ENCODE measurements at regions not wholly inside any gene's neighbourhood (a gene's known extent, or its start where the extent isn't known, plus 50 kb on each side); places are given as distances from the start of the nearest gene placed in this dataset.

DNA sequence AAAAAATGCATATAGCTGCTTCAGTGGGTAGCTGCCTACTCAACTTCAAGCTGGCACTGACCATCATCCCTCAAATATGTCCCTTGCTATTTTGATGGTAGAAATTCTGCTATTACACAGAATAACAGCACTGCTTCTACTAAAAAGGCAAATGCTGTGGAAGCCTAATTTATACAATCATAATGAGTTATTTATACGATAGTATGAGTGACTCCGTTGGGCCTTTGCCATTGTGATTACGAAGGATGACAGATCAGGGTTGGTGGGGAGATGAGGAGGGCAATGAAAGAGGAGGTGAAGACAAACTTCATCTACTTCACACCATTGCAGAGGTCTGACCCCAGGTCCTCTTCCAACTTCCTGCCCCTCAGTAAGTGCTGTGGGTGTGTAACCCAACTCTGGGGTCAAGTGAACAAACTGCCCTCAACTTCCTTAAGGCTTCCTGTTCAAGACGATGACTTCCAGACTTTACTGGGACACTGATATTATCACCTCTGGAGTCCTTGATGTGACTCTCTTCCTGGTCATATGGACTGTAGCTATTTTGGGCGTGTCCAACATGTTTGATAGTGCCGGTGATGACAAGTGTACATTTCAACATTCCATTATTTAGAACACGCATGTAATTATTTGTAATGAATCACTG, 74.1 kb upstream of the RPS23 start:
- intact Hi-C loops (cut with micrococcal nuclease; ENCODE audit: unreplicated experiment) (loop anchor here (1.0 to 5.0 kb wide), 5 partner anchors 145 to 1121 kb away; no protein-coding TSS in a partner anchor), in situ Hi-C loops (cut with MboI) (loop anchor here (10.0 kb wide), 1 partner anchor 1123 kb away; the partner anchor contains the start of gene VCAN)
- Histone ChIP-seq H3K27ac (ENCODE audit: control insufficient read depth, insufficient read depth) (no peak overlapping the region), H3K4me3 (no peak overlapping the region), H3K36me3 (ENCODE audit: control insufficient read depth in 2 of 2, insufficient read depth in 2 of 2, low read length in 1 of 2) (no peaks in the 10 kb centered on the region), H2AFZ (ENCODE audit: control insufficient read depth, low read depth, low read length) (no peak overlapping the region), H3K79me2 (ENCODE audit: control insufficient read depth, insufficient read depth, low read length) (no peaks in the 10 kb centered on the region), H3K9me3 (replicated peaks; ENCODE audit: control insufficient read depth, insufficient read depth, low read length) (no peaks in the 10 kb centered on the region), H3K4me2 (ENCODE audit: control insufficient read depth, insufficient read depth) (no peak overlapping the region), H3K4me1 (ENCODE audit: control insufficient read depth, insufficient read depth, low read length) (peaks cover 4% of the 10 kb centered on the region), H3K9ac (ENCODE audit: control insufficient read depth, insufficient read depth, low read length) (no peak overlapping the region), H3K27me3 (replicated peaks in 1 of 2; ENCODE audit: control insufficient read depth in 2 of 2, insufficient read depth in 2 of 2, low read length in 1 of 2) (no peaks in the 10 kb centered on the region), H4K20me1 (ENCODE audit: control insufficient read depth, insufficient read depth) (no peaks in the 10 kb centered on the region)
- ChIA-PET CTCF (interaction anchor here (0.9 to 5.1 kb wide), 21 partner anchors 11 to 1360 kb away, joined by 3 to 39 read pairs (median 5); no protein-coding TSS in a partner anchor), RAD21 (ENCODE audit: unreplicated experiment) (interaction anchor here (0.9 to 1.3 kb wide), 4 partner anchors 12 to 1235 kb away, joined by 3 to 4 read pairs (median 3); no protein-coding TSS in a partner anchor), SMC1A (ENCODE audit: uncharacterized antibody, unreplicated experiment) (interaction anchor here (0.6 to 2.3 kb wide), 14 partner anchors 10 to 1273 kb away, joined by 3 to 7 read pairs (median 4); partner anchors contain the start of gene VCAN), POLR2A (no interaction called here)
- FAIRE-seq = peak; percentile 35
- no peak for DNase-seq (ENCODE audit: low read depth, low spot score)
- BruUV-seq (replicated peaks) = no TSS peak
- WGBS (ENCODE audit: insufficient coverage, insufficient replicate concordance, low lambda C conversion rate, missing lambda C conversion rate) = 61% methylated on average over 7 of the region's 7 CpGs
- ATAC-seq = no peak
- TF ChIP-seq ZNF622 (IDR thresholded peaks at IDR 0.05) (no peak), SIN3A (IDR thresholded peaks at IDR 0.05; ENCODE audit: low read depth, low read length) (no peak), FOXK2 (IDR thresholded peaks at IDR 0.05) (no peak)
- TF ChIP-seq, protein P1, sequence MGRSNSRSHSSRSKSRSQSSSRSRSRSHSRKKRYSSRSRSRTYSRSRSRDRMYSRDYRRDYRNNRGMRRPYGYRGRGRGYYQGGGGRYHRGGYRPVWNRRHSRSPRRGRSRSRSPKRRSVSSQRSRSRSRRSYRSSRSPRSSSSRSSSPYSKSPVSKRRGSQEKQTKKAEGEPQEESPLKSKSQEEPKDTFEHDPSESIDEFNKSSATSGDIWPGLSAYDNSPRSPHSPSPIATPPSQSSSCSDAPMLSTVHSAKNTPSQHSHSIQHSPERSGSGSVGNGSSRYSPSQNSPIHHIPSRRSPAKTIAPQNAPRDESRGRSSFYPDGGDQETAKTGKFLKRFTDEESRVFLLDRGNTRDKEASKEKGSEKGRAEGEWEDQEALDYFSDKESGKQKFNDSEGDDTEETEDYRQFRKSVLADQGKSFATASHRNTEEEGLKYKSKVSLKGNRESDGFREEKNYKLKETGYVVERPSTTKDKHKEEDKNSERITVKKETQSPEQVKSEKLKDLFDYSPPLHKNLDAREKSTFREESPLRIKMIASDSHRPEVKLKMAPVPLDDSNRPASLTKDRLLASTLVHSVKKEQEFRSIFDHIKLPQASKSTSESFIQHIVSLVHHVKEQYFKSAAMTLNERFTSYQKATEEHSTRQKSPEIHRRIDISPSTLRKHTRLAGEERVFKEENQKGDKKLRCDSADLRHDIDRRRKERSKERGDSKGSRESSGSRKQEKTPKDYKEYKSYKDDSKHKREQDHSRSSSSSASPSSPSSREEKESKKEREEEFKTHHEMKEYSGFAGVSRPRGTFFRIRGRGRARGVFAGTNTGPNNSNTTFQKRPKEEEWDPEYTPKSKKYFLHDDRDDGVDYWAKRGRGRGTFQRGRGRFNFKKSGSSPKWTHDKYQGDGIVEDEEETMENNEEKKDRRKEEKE (IDR thresholded peaks at IDR 0.05) = no peak

All from GM12878 (cell line).